ENCODE measurements at regions not wholly inside any gene's neighbourhood (a gene's known extent, or its start where the extent isn't known, plus 50 kb on each side); places are given as distances from the start of the nearest gene placed in this dataset.

- FAIRE-seq (no peak), DNase-seq (ENCODE audit: insufficient read length, low spot score) (no peak)
Observed at GRCh38 chr2:13066676-13067075, 349.9 kb downstream of the TRIB2 start.

GRCh38 chr2:13067508-13067907, 350.8 kb downstream of the TRIB2 start:
- DNase-seq (ENCODE audit: insufficient read length, low spot score) (no peak), FAIRE-seq (no peak)

GRCh38 chr2:13089971-13090370, 373.2 kb downstream of the TRIB2 start:
- FAIRE-seq (no peak), DNase-seq (ENCODE audit: insufficient read length, low spot score) (no peak)

DNA sequence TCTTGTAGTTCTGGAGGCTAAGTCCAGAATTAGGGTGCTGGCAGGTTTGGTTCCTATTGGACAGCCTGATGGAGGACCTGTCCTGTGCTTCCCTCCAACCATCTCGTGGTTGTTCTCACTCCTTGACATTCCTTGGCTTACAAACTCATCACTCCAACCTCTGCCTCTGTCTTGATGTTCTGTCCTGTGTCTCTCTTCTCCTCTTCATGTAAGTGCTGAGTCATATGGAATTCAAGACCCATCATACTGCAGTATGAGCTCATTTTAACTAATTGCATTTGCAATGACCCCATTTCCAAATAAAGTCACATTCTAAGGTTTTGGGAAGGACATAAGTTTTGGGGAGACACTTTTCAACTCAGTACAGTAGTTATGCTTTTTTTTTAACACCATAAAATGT, 374.7 kb downstream of the TRIB2 start:
- DNase-seq (ENCODE audit: insufficient read length, low spot score): no peak
- no peak for FAIRE-seq

DNA sequence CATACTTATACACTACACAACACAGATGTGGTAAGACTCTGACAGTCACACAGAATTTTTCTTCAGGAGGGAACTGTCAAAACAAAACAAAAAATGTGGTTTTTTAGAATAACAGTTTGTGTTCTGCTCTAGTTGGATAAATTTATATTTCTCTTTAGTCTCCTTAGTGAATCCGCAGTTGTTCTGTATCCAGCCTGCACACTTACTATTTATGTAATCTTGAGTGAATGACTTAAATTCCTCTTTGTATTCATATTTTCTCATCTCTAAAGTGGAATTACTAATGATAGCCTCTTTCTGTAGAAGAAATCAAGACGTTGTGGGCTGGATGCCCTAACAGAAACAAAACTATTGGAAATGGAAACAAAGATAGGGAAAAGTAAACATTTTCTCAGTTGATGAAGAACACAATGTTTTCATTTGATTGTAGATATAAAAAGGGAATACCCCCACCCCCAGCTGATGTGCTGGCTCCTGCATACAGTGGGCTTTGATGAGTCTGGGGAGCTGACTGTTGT, 375.2 kb downstream of the TRIB2 start:
- no peak for FAIRE-seq

DNA sequence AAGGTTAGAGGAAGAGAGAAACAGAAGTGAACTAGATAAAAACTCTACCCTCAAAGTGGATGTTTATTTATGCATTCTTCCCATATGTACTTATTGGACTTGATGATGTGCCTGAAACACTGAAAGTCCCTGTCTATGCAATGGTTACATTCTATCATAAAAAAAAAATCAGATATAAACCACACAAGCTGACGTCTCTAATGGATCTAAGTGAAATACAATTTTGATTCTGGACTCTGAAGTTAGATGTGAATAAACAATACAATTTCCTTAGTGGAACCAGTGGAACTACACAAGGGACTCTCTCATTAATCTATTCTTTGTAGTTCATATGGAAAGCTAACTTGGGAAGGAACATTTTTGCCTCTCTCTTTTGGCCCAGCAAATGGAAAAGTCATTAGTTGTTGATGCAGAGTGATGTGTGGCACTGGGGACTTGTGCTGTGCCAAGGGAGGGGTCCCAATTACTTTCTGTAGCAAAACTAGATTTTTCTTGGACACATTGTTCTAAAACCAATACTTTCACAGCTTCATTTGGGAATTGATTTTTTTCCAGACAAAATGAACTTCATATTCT, 376.8 kb downstream of the TRIB2 start:
- FAIRE-seq: no peak
- DNase-seq (ENCODE audit: insufficient read length, low spot score): no peak

More for the DNA sequence above, 375.2 kb downstream of the TRIB2 start:
- DNase-seq (ENCODE audit: insufficient read length, low spot score): no peak

DNA sequence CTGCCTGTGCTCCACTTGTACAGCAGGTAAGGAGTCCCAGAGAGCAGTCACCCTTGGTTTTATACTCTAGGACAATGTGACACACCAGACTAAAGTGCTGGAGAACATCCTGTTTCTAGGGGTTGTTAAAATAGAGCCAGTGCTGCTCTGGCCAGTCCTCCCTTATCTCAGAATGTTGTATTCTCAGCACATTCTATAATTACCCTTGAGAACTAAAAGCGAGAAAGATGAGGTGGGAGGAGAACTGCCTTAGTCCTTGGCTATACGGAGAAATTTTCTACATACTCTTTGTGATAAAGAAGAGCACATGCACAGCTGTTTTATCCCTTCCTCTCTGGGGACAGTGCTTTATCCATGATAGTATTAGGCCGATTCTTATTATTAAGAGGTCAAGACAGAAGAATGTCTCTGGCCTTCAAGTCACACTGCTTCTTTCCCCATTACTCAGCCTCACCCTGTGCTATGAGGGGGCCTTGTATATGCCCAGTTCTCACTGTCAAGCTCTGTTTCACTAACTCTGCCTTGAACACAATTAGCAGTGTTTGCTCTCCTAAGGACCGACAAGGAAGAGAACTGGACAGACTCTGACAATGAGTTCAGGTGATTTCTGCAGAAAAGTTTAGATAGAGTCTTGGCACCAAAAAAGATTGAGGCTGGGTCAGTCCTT, 385.8 kb downstream of the TRIB2 start:
- DNase-seq (ENCODE audit: insufficient read length, low spot score): no peak
- no peak for FAIRE-seq

GRCh38 chr2:13103151-13103550, 386.4 kb downstream of the TRIB2 start:
- DNase-seq (ENCODE audit: insufficient read length, low spot score) (no peak), FAIRE-seq (no peak)

GRCh38 chr2:13103778-13104493, 387.2 kb downstream of the TRIB2 start:
- FAIRE-seq: no peak
- DNase-seq (ENCODE audit: insufficient read length, low spot score): no peak

DNA sequence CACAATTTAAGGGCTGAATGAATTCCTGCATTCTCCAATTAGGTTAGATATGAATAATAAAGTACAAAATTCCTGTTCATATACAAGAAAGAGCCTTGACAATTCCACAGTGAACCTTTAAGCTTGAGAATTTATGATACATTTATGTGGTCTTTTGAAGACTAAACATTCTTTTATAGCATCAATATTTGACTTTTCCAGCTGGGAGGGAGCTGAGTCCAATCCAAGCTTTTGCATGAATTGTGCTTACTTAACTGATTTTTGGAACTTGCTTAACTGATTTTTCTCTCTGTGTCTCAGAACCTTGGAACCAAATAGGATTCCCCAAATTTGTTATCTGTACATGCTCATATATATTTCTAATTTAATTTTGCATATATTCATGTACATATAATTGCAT, 388.0 kb downstream of the TRIB2 start:
- DNase-seq (ENCODE audit: insufficient read length, low spot score): no peak
- FAIRE-seq: no peak

- DNase-seq (ENCODE audit: insufficient read length, low spot score): no peak
Observed at GRCh38 chr2:13106302-13106701, 389.6 kb downstream of the TRIB2 start.

GRCh38 chr2:13109516-13109915, 392.8 kb downstream of the TRIB2 start:
- DNase-seq (ENCODE audit: insufficient read length, low spot score): no peak
- FAIRE-seq: no peak

More at GRCh38 chr2:13106302-13106701, 389.6 kb downstream of the TRIB2 start:
- no peak for FAIRE-seq

DNA sequence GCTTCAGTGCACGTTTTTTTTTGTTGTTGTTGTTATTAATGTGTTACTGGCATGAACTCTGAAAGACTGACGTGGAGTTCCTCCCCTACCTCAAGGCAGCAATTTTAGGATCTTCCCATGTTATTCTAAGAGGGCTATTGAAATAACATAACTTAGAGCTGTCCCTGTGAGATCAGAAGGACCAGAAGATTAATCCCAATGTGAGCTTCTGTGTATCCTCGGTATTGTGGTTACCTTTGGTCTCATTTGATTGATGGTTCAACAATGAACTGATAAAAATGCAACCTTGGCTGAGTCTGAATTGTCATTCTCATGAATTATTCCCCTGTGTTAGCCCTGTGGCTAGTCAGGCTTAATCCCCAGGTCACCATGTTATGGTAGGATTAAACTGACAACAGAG, 394.1 kb downstream of the TRIB2 start:
- FAIRE-seq: no peak

DNA sequence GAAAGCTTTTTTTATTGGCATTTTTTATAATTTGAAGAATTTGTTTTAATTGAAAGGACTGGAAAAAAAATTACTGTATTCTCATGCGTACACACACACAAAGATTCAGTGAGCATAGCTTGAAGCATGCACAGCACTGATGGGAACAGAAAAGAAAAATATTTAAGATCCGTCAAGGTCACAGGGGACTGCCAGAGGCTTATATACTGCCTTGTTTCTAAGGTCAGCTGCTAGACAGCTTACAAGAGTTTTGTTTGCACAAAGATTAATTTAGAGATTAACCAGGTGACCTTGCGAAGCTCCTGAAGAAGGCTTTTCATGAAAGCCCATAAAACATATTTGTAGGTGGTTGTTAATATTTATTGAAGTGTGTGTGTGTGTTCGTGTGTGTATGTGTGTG, 396.3 kb downstream of the TRIB2 start:
- no peak for FAIRE-seq
- no peak for DNase-seq (ENCODE audit: insufficient read length, low spot score)

More for the DNA sequence above, 394.1 kb downstream of the TRIB2 start:
- no peak for DNase-seq (ENCODE audit: insufficient read length, low spot score)

DNA sequence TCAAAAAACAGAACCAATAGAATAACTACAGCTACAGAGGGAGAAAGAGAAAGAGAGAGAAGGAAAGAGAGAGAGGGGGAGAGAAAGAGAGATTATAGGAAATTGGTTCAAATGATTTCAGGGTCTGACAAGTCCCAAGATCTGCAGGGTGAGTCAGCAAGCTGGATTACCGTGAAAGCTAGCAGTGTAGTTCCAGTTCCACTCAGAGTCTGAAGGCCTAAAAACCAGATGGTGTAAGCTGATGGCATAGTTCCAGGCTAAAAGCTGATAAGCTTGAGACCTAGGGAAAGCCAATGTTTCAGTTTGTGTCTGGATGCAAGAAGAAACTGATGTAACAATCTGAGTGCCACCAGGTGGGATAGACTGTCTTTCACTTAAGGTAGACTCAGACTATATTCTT, 397.7 kb downstream of the TRIB2 start:
- no peak for FAIRE-seq
- no peak for DNase-seq (ENCODE audit: insufficient read length, low spot score)

GRCh38 chr2:13115643-13116042, 398.9 kb downstream of the TRIB2 start:
- DNase-seq (ENCODE audit: insufficient read length, low spot score): no peak
- FAIRE-seq: no peak

DNA sequence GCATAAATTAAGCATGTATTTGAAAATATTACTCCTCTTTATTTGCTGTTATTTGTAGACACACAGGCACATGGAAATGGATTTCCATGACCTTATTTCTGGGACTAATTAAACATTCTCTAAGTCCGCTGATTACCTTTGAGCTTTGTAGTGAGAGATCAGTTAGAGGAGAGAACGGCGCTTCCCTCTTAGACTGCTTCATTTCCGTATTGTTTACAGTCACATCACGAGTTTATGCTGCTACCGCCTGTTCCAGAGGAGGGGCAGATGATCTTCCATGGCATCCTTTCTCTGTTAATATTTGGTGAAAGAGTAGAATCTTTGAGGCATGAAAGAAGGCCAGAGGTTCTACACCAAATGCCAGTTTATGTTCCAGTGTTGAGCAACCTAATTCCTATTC, 404.4 kb downstream of the TRIB2 start:
- FAIRE-seq: no peak
- no peak for DNase-seq (ENCODE audit: insufficient read length, low spot score)

GRCh38 chr2:13128139-13128538, 411.4 kb downstream of the TRIB2 start:
- DNase-seq (ENCODE audit: insufficient read length, low spot score) (no peak), FAIRE-seq (no peak)

DNA sequence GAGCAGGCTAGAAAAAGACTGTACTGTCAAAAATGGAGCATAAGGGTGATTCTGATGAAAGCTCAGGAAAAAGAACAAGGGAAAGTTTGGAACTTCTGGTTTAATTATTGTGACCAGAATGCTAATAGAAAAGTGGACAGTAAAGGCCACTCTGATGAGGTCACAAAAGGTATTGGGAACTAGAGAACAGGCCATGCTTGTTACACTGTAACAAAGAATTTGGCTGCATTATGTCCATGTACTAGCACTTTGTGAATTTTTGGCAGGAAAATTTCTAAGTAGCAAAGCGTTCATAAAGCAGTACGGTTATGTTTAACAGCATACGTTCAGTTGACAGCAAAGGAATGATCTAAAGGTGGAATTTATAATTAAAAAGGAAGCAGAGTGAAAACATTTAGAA, 418.6 kb downstream of the TRIB2 start:
- no peak for FAIRE-seq
- DNase-seq (ENCODE audit: insufficient read length, low spot score): no peak

DNA sequence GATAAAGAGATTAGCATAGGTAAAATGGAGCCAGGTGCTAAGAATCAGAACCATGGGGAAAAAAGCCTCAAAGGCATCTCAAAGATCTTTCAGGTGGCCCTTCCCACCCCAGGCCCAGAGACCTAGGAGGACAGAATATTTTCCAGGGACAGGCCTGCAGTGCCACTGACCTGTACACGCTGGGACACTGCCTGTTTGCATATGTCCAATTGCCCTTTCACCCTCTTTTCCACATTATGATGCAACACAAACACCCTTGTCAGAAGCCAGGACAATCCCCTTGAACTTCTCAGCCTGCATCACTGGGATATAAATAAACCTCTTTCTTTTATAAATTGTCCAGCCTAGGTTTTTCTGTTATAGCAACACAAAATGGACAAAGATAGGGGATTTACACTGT, 419.1 kb downstream of the TRIB2 start:
- FAIRE-seq (no peak), DNase-seq (ENCODE audit: insufficient read length, low spot score) (no peak)

GRCh38 chr2:13137679-13138078, 420.9 kb downstream of the TRIB2 start:
- FAIRE-seq: no peak
- DNase-seq (ENCODE audit: insufficient read length, low spot score): no peak

GRCh38 chr2:13141315-13141714, 424.6 kb downstream of the TRIB2 start:
- FAIRE-seq (no peak), DNase-seq (ENCODE audit: insufficient read length, low spot score) (no peak)

Measured in HTR-8/SVneo (cell line).